ENCODE measurements at regions not wholly inside any gene's neighbourhood (a gene's known extent, or its start where the extent isn't known, plus 50 kb on each side); places are given as distances from the start of the nearest gene placed in this dataset.

DNA sequence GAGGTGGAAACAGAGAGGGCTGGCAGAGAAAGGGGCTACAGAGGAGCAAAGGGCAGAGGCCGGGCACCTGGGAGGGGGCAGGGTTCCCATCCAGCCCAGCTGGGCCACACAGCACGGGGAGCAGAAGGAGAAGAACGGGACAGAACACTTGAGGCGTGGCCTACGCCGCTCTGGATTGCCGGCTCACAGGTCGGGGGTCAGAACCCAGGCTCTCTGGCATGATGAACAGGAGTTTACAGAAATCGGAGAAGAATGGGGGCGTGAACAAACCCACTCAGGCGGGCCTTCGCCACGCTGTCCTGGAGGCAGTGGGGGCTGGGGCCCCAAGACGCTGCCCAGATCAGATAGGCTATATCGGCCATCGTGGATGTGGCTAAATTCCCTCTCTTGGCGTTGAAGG is 362.2 kb upstream of the SHH start:
- TF ChIP-seq, protein P1, sequence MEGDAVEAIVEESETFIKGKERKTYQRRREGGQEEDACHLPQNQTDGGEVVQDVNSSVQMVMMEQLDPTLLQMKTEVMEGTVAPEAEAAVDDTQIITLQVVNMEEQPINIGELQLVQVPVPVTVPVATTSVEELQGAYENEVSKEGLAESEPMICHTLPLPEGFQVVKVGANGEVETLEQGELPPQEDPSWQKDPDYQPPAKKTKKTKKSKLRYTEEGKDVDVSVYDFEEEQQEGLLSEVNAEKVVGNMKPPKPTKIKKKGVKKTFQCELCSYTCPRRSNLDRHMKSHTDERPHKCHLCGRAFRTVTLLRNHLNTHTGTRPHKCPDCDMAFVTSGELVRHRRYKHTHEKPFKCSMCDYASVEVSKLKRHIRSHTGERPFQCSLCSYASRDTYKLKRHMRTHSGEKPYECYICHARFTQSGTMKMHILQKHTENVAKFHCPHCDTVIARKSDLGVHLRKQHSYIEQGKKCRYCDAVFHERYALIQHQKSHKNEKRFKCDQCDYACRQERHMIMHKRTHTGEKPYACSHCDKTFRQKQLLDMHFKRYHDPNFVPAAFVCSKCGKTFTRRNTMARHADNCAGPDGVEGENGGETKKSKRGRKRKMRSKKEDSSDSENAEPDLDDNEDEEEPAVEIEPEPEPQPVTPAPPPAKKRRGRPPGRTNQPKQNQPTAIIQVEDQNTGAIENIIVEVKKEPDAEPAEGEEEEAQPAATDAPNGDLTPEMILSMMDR (IDR thresholded peaks at IDR 0.05; ENCODE audit: low read depth, low read length, poor library complexity, severe bottlenecking) = no peak
- no peak for TF ChIP-seq EZH2phosphoT487 (IDR thresholded peaks at IDR 0.05; ENCODE audit: borderline replicate concordance, low read length)

Data from DOHH2 (cell line).